Sigmoid colon (tissue), 6 donors: ENCODE measurements at regions not wholly inside any gene's neighbourhood (a gene's known extent, or its start where the extent isn't known, plus 50 kb on each side); places are given as distances from the start of the nearest gene placed in this dataset.

Source experiments
- DNase-seq: peaks from one replicate; pipeline ENCODE4 v3.0.0-alpha.2; 2019
- H3K27ac ChIP-seq, 4 donors: fragments of 200-600 bp; sonication (generic); one replicate each; pipeline ENCODE4 v1.5.1; 2016 to 2019; ENCODE audit warnings: mild to moderate bottlenecking in 1 of 4
- H3K27me3 ChIP-seq, 3 donors: fragments of 200-600 bp; sonication (generic); one replicate each; pipeline ENCODE4 v1.5.1; 2019; ENCODE audit warnings: mild to moderate bottlenecking in 1 of 3
- H3K36me3 ChIP-seq, 4 donors: fragments of 200-600 bp; sonication (generic); one replicate each; pipeline ENCODE4 v1.5.1; 2016 to 2019
- H3K4me1 ChIP-seq, 4 donors: fragments of 200-600 bp; sonication (generic); one replicate each; pipeline ENCODE4 v1.5.1; 2017 to 2019
- H3K4me3 ChIP-seq, 4 donors: fragments of 200-600 bp; sonication (generic); one replicate each; pipeline ENCODE4 v1.5.1; 2017 to 2019; ENCODE audit warnings: mild to moderate bottlenecking in 2 of 4, moderate library complexity in 1 of 4
- H3K9me3 ChIP-seq, 4 donors: fragments of 200-600 bp in 3 of 4; sonication (generic) in 3 of 4; one replicate each; pipeline versions ENCODE4 v1.5.1 to v1.6.1; 2013 to 2019
- CTCF ChIP-seq, 4 experiments: fragments of 450-650 bp in 3 of 4; fragments of 200-600 bp in 1 of 4; IDR thresholded peaks; one replicate each; pipeline ENCODE4 v1.5.1; 2016 to 2019; ENCODE audit warnings: antibody characterized with exemption in 4 of 4, mild to moderate bottlenecking in 3 of 4, moderate library complexity in 2 of 4
- EP300 ChIP-seq, 4 donors: sonication (generic); formaldehyde crosslinking; IDR thresholded peaks; one replicate each; pipeline ENCODE4 v1.6.1; 2017; ENCODE audit warnings: antibody characterized with exemption in 4 of 4
- POLR2A ChIP-seq, 2 donors: fragments of 450-650 bp; IDR thresholded peaks; one replicate each; pipeline ENCODE4 v1.6.1; 2016; ENCODE audit warnings: antibody characterized with exemption in 2 of 2, mild to moderate bottlenecking in 2 of 2, moderate library complexity in 2 of 2
- POLR2AphosphoS5 ChIP-seq, 4 donors: sonication (generic); formaldehyde crosslinking; IDR thresholded peaks; one replicate each; pipeline ENCODE4 v1.6.1; 2017; ENCODE audit warnings: antibody characterized with exemption in 4 of 4
- WGBS, 2 donors: extraction: QIAGEN DNeasy Blood & Tissue Kit; methylation state at CpG; one replicate each; pipeline ENCODE4 v1.1.7; 2013; 5-methylcytosine and 5-hydroxymethylcytosine counted together
- intact Hi-C: fragments of 100-400 bp; cut with DNase I; formaldehyde crosslinking; loops from one replicate; pipeline ENCODE4 v1.15.1; 2023
- donor health status: healthy with polysubstance abuse.
- donor health status: healthy.

- DNase-seq = no peak
- H3K36me3 ChIP-seq = no peaks in the 10 kb centered on the region
- TF ChIP-seq CTCF (IDR thresholded peaks at IDR 0.05) = no peak
- no peak for TF ChIP-seq EP300 (IDR thresholded peaks at IDR 0.05)
- no peak for TF ChIP-seq POLR2A (IDR thresholded peaks at IDR 0.05)
- TF ChIP-seq POLR2AphosphoS5 (IDR thresholded peaks at IDR 0.05) = no peak
- H3K27me3 ChIP-seq = no peaks in the 10 kb centered on the region
- intact Hi-C loops = no loop called here
- no peaks in the 10 kb centered on the region for H3K4me1 ChIP-seq
- no peaks in the 10 kb centered on the region for H3K9me3 ChIP-seq
- H3K4me3 ChIP-seq = no peak overlapping the region
- no peak overlapping the region for H3K27ac ChIP-seq
- 70 to 81% methylated on average over 9 of the region's 9 CpGs for WGBS, 2 donors
Measured at GRCh38 chr9:120045011-120045410, 535.0 kb downstream of the CDK5RAP2 start.

- Histone ChIP-seq H3K36me3 (no peaks in the 10 kb centered on the region), H3K4me1 (no peaks in the 10 kb centered on the region), H3K27me3 (no peaks in the 10 kb centered on the region), H3K27ac (no peak overlapping the region), H3K9me3 (no peaks in the 10 kb centered on the region), H3K4me3 (no peak overlapping the region)
- DNase-seq = no peak
- WGBS, 2 donors = 43 to 70% methylated on average over 7 of the region's 7 CpGs
- TF ChIP-seq EP300 (IDR thresholded peaks at IDR 0.05) = no peak
- TF ChIP-seq POLR2AphosphoS5 (IDR thresholded peaks at IDR 0.05) = no peak
- no peak for TF ChIP-seq CTCF (IDR thresholded peaks at IDR 0.05)
- TF ChIP-seq POLR2A (IDR thresholded peaks at IDR 0.05) = no peak
- intact Hi-C loops = no loop called here
Measured at GRCh38 chr9:120043448-120043847, 536.5 kb downstream of the CDK5RAP2 start.

- 67 to 77% methylated on average over 4 of the region's 4 CpGs for WGBS, 2 donors
- no peaks in the 10 kb centered on the region for H3K27me3 ChIP-seq
- no peak overlapping the region for H3K4me3 ChIP-seq
- no peaks in the 10 kb centered on the region for H3K9me3 ChIP-seq
- TF ChIP-seq POLR2A (IDR thresholded peaks at IDR 0.05) (no peak), POLR2AphosphoS5 (IDR thresholded peaks at IDR 0.05) (no peak), CTCF (IDR thresholded peaks at IDR 0.05) (no peak), EP300 (IDR thresholded peaks at IDR 0.05) (no peak)
- no peak overlapping the region for H3K27ac ChIP-seq
- H3K4me1 ChIP-seq = no peaks in the 10 kb centered on the region
- intact Hi-C loops = no loop called here
- DNase-seq = no peak
- H3K36me3 ChIP-seq = no peaks in the 10 kb centered on the region
Measured at GRCh38 chr9:120040896-120041295, 539.1 kb downstream of the CDK5RAP2 start.

- intact Hi-C loops = no loop called here
- 76 to 81% methylated on average over 4 of the region's 4 CpGs for WGBS, 2 donors
- TF ChIP-seq CTCF (IDR thresholded peaks at IDR 0.05) (no peak), POLR2AphosphoS5 (IDR thresholded peaks at IDR 0.05) (no peak), EP300 (IDR thresholded peaks at IDR 0.05) (no peak), POLR2A (IDR thresholded peaks at IDR 0.05) (no peak)
Measured at GRCh38 chr9:120038342-120038741, 541.6 kb downstream of the CDK5RAP2 start.

GRCh38 chr9:120032639-120033038 lies 547.3 kb downstream of the CDK5RAP2 start:
- no peak for TF ChIP-seq CTCF (IDR thresholded peaks at IDR 0.05)
- TF ChIP-seq POLR2AphosphoS5 (IDR thresholded peaks at IDR 0.05) = no peak
- no peak for TF ChIP-seq POLR2A (IDR thresholded peaks at IDR 0.05)
- TF ChIP-seq EP300 (IDR thresholded peaks at IDR 0.05) = no peak
- no peaks in the 10 kb centered on the region for H3K4me1 ChIP-seq
- H3K27ac ChIP-seq = no peak overlapping the region
- DNase-seq = no peak
- no peaks in the 10 kb centered on the region for H3K36me3 ChIP-seq
- no peaks in the 10 kb centered on the region for H3K9me3 ChIP-seq
- intact Hi-C loops = no loop called here
- 94 to 96% methylated on average over 9 of the region's 9 CpGs for WGBS, 2 donors
- H3K27me3 ChIP-seq = no peaks in the 10 kb centered on the region
- no peak overlapping the region for H3K4me3 ChIP-seq

More at GRCh38 chr9:120038342-120038741, 541.6 kb downstream of the CDK5RAP2 start:
- Histone ChIP-seq H3K4me1 (no peaks in the 10 kb centered on the region), H3K9me3 (no peaks in the 10 kb centered on the region), H3K36me3 (no peaks in the 10 kb centered on the region), H3K4me3 (no peak overlapping the region), H3K27ac (no peak overlapping the region), H3K27me3 (no peaks in the 10 kb centered on the region)
- DNase-seq = no peak
